SJSA1 (cell line): ENCODE measurements at regions not wholly inside any gene's neighbourhood (a gene's known extent, or its start where the extent isn't known, plus 50 kb on each side); places are given as distances from the start of the nearest gene placed in this dataset.
"Not testable (repeated sequence)": the region's sequence is repeated elsewhere in the genome, so short reads cannot be mapped to it uniquely, and the experiment has no call there.

Experiments used
- DNase-seq, 2 experiments: peaks; one replicate each; pipeline ENCODE4 v3.0.0-alpha.2; 2015 to 2020; ENCODE audit warnings: low spot score in 2 of 2, low read depth in 1 of 2
- H3K27ac ChIP-seq: fragments of 250-450 bp; sonication (Bioruptor Pico); 2 replicates; pipeline ENCODE4 v1.5.1; 2020; ENCODE audit warnings: mild to moderate bottlenecking, moderate library complexity
- H3K27me3 ChIP-seq: fragments of 250-450 bp; sonication (Bioruptor Pico); replicated peaks from 2 replicates; pipeline ENCODE4 v1.5.1; 2020; ENCODE audit warnings: mild to moderate bottlenecking, moderate library complexity
- H3K36me3 ChIP-seq: fragments of 250-450 bp; sonication (Bioruptor Pico); 2 replicates; pipeline ENCODE4 v1.5.1; 2020; ENCODE audit warnings: mild to moderate bottlenecking
- H3K4me1 ChIP-seq: fragments of 250-450 bp; sonication (Bioruptor Pico); replicated peaks from 2 replicates; pipeline ENCODE4 v1.6.1; 2021; ENCODE audit warnings: mild to moderate bottlenecking
- H3K4me3 ChIP-seq: fragments of 250-450 bp; sonication (Bioruptor Pico); 2 replicates; pipeline ENCODE4 v1.5.1; 2020; ENCODE audit warnings: mild to moderate bottlenecking
- H3K9me3 ChIP-seq: fragments of 250-450 bp; sonication (Bioruptor Pico); replicated peaks from 2 replicates; pipeline ENCODE4 v1.5.1; 2020; ENCODE audit warnings: mild to moderate bottlenecking

DNA sequence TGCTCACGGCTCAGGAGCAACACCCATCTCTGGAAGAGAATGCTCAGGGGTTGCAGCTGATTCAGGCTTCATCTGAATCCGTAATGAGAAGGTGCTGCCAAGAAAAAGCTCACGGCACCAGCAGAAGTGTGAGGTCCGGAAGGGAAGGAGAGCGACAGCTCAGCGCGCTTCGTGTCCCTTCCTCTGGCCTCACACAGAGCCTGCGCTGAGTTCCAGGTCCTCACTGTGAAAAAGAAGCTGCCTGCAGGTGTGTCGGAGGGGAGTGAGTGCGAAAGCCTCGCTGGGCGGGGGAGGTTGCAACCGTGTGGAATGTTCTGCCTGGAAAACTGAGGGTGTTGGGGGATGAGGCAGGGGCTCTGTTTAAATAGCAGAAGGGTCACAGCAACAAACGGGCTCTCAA lies 76.2 kb upstream of the TWIST2 start:
- DNase-seq = no peak
- H3K4me3 ChIP-seq = no peak overlapping the region
- peaks cover 21% of the 10 kb centered on the region; the same call in 1 of the 2 replicates for H3K27me3 ChIP-seq
- no peaks in the 10 kb centered on the region for H3K36me3 ChIP-seq
- H3K27ac ChIP-seq = no peak overlapping the region
- H3K4me1 ChIP-seq = peaks cover 7% of the 10 kb centered on the region
- no peaks in the 10 kb centered on the region for H3K9me3 ChIP-seq

DNA sequence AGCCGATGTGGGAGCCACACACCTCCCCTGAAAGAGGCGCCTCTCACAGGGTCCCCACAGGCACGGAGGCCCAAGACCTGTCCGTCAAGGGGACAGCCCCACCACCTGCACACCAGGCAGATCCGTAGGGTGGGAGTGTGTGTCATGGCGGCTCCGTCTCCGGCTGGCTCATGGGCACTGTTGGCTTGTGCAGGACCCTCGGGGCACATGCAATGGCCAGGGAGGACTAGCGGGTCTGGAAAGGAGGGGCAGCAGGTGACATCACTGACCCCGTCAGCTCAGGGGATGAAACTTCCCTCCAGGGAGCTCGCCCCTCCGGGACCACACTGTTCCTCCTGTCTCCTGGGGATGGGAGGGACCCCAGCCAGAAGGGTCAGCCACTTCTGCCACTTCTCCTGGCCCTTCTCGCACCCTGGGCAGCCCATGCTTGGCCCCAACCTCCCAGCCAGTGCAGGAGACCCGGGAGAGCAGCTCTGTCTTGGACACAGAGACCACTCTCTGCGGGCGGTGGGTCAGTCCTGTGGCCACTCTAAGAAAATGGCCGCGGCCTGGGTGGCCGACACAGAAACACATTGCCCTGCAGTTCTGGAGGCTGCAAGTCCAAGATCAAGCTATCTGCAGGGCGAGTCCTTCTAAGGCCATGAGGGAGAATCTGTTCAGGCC lies 75.1 kb upstream of the TWIST2 start:
- Histone ChIP-seq H3K4me1 (peaks cover 7% of the 10 kb centered on the region), H3K27me3 (peaks cover 21% of the 10 kb centered on the region; the same call in 1 of the 2 replicates), H3K36me3 (no peaks in the 10 kb centered on the region), H3K9me3 (no peaks in the 10 kb centered on the region), H3K4me3 (no peak overlapping the region), H3K27ac (no peak overlapping the region)
- DNase-seq = no peak

DNA sequence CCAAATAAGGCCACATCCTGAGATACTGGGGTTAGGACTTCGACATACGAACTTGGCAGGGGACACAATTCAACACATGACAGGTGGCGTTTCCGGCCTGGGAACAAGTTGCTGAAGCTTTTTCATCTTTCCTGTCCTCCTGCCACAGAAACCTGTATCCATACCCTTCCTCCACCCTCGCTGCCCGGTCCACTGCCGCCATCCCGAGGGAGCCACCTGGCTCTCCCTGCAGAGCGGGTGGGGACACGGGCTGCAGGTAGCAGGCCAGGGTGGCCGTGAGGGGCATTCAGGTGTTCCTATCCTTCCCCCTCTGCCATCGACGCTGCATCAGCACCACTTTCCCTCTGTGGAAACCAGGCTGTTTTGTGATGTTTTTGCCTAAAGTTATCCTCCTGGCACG lies 74.4 kb upstream of the TWIST2 start:
- Histone ChIP-seq H3K27ac (no peak overlapping the region), H3K9me3 (no peaks in the 10 kb centered on the region), H3K4me1 (peaks cover 7% of the 10 kb centered on the region), H3K4me3 (no peak overlapping the region), H3K36me3 (no peaks in the 10 kb centered on the region), H3K27me3 (peaks cover 20% of the 10 kb centered on the region; the same call in 1 of the 2 replicates)
- no peak for DNase-seq

DNA sequence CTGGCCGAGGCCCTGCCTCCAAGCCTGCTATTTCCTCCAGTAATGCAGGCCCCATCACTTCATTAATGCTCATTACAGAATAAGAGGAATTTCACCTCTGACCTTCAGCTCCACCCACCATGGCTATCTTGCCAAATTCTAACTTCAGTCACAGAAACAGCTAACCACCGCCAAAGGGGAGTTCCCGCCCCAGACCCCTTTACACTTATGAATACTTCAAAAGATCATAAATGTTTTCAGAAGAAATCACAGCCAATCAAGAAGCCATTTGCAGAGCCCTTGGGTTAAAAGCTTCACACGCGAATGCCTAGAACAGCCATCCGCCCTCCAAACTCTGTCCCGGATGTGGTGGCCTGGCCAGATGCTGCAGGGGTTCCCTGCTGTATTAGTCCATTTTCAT lies 73.8 kb upstream of the TWIST2 start:
- Histone ChIP-seq H3K36me3 (no peaks in the 10 kb centered on the region), H3K9me3 (no peaks in the 10 kb centered on the region), H3K4me1 (peaks cover 7% of the 10 kb centered on the region), H3K27me3 (peaks cover 14% of the 10 kb centered on the region; the same call in 1 of the 2 replicates), H3K4me3 (no peak overlapping the region), H3K27ac (no peak overlapping the region)
- DNase-seq = no peak

DNA sequence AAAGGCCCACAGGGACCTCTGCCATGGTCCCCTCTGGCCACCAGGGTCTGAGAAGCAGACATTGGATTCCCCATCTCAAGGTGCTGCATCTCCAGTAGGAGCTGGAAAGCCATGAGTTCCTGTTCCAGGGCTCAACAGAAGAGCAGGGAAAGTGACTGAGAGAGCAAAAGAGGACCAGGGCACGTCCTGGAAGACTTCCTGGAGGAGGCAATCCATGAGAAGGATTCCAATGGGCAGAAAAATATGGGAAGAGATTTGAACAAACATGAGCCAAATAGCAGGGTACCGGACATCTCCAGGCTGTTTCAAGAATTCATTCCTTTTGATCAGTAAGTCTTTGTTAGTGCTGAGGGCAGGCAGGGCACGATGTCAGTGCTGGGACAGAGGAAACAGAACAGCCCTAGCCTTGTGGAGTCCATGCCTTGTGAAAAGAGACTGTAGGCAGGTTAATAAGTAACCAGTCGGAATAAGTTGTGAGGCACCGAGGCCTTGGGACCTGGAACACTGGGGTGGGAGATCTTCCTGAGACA lies 72.8 kb upstream of the TWIST2 start:
- peaks cover 10% of the 10 kb centered on the region; the same call in 1 of the 2 replicates for H3K27me3 ChIP-seq
- DNase-seq = no peak
- H3K4me1 ChIP-seq = peaks cover 7% of the 10 kb centered on the region
- no peak overlapping the region for H3K27ac ChIP-seq
- no peaks in the 10 kb centered on the region for H3K9me3 ChIP-seq
- no peak overlapping the region for H3K4me3 ChIP-seq
- H3K36me3 ChIP-seq = no peaks in the 10 kb centered on the region

DNA sequence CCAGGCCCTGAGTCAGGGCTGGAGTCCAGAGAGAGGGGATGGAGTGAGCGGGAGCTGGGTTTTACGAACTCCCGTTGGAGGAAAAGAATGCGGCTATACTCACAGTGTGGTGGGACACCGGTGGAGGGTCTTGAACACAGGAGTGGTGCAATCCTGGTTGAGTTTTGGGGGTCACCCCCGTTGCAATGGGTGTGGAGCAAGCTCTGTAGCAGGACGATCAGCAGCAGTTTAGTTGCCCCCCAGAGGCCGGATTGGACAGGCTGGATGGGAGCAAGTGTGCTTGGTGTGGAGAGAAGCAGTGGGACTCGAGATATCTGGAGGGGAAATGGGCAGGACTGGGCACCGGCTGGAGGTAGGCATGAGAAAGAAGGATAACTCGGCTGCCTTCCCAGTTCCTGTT lies 72.3 kb upstream of the TWIST2 start:
- no peaks in the 10 kb centered on the region for H3K36me3 ChIP-seq
- H3K9me3 ChIP-seq = no peaks in the 10 kb centered on the region
- H3K27me3 ChIP-seq = peaks cover 8% of the 10 kb centered on the region; the same call in 1 of the 2 replicates
- H3K4me3 ChIP-seq = no peak overlapping the region
- H3K27ac ChIP-seq = no peak overlapping the region
- DNase-seq = no peak
- peaks cover 7% of the 10 kb centered on the region for H3K4me1 ChIP-seq

DNA sequence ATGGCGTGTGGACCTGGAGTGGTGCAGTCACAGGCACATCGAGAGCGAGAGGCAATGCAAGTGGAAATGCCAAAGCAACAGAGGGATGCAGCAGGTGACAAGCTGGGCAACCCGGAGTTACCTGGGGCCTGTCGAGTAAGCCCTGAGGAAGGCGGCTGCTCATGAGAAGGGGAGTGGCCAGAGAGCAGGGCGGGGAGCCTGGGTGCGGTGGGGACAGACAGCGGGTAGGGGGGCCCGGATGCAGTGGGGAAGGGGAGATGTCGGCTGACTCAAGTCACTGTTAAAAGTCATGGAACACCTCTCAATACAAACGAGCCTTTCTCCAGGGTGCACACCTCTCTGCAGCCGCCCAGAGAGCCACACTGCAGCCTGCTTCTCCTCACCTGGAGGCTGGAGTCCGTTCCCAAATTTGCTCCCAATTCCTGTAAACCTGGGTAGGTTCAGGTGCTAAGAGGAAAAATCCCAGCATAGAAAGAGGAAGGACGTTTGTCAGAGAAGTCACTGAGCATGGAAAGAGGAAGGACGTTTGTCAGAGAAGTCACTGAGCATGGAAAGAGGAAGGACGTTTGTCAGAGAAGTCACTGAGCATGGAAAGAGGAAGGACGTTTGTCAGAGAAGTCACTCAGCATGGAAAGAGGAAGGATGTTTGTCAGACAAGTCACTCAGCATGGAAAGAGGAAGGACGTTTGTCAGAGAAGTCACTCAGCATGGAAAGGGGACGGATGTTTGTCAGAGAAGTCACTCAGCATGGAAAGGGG lies 71.7 kb upstream of the TWIST2 start:
- no peak overlapping the region for H3K4me3 ChIP-seq
- H3K27me3 ChIP-seq = peaks cover 5% of the 10 kb centered on the region; the same call in 1 of the 2 replicates
- no peaks in the 10 kb centered on the region for H3K9me3 ChIP-seq
- DNase-seq = no peak
- H3K27ac ChIP-seq = no peak overlapping the region
- H3K4me1 ChIP-seq = peaks cover 7% of the 10 kb centered on the region
- H3K36me3 ChIP-seq = no peaks in the 10 kb centered on the region

DNA sequence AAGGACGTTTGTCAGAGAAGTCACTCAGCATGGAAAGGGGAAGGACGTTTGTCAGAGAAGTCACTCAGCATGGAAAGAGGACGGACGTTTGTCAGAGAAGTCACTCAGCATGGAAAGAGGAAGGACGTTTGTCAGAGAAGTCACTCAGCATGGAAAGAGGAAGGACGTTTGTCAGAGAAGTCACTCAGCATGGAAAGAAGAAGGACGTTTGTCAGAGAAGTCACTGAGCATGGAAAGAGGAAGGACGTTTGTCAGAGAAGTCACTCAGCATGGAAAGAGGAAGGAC lies 71.2 kb upstream of the TWIST2 start:
- not testable (repeated sequence) for H3K4me1 ChIP-seq, H3K36me3 ChIP-seq, DNase-seq, H3K4me3 ChIP-seq, H3K27ac ChIP-seq, H3K9me3 ChIP-seq, H3K27me3 ChIP-seq

DNA sequence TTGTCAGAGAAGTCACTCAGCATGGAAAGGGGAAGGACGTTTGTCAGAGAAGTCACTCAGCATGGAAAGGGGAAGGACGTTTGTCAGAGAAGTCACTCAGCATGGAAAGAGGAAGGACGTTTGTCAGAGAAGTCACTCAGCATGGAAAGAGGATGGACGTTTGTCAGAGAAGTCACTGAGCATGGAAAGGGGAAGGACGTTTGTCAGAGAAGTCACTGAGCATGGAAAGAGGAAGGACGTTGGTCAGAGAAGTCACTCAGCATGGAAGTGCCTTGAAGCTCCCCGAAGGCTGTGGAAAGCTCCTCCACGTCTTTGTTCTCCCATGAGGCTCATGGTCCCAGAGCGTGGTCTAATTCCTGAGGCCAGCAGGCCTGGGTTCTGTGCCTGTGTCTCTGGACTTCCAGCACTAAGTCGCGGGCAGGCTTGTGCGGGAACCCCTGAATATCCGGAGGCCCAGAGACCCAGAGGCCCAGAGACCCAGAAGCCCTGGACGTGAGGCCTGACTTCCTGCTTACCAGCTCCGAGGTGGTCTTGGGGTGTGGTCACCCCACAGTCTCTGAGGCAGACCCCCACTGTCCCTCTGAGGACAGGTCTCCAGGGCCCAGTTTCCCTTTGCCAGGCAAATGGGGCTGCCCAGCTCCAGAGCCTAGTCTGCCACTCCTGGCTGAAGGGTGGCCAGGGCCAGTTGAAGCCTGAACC lies 70.4 kb upstream of the TWIST2 start:
- Histone ChIP-seq H3K9me3 (no peaks in the 10 kb centered on the region), H3K4me3 (no peak overlapping the region), H3K36me3 (no peaks in the 10 kb centered on the region), H3K27ac (no peak overlapping the region), H3K27me3 (no peaks in the 10 kb centered on the region), H3K4me1 (no peaks in the 10 kb centered on the region)
- no peak for DNase-seq

DNA sequence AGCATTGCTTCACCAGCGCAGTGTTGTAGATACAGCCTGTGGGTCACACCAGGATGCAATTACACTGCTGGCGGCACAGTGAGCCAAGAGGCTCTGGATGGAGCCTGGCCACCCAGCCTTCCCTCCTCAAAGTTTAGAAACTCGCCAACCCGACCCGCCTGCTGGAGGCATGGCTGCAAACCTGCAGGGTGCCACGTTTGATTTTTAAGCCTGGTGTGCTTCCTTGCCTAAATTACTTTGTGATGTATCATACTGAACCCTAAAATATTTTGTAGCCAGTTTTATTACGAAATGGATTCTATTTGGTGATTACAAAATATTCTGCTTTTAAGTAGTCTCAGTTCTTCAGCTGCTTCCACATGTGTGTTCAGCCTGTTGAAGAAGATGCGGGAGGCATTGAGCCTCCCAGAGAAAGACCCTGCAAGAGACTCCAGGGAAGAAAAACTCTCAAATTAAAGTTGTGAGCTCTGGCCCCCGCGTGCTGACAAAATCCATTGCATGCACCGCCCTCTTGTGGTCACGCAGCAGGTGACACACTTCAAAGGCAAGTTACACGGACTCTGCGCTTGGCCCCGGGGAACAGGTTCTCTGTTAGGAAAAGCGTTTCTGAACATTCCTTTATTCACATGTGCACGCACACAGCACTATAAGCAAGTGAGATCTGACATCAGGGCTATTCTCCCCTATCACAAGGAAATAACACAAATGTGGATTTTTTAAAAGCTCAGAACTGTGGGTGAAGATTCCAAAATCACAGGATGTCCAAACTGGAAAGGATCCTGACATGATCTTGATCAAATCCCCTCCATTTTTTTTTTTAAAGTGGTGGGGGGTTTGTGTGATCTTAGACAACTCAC lies 63.0 kb upstream of the TWIST2 start:
- H3K4me3 ChIP-seq = no peak overlapping the region
- H3K4me1 ChIP-seq = no peaks in the 10 kb centered on the region
- DNase-seq = peak in 1 of 2 experiments; percentile 40
- H3K9me3 ChIP-seq = no peaks in the 10 kb centered on the region
- no peaks in the 10 kb centered on the region for H3K36me3 ChIP-seq
- H3K27me3 ChIP-seq = no peaks in the 10 kb centered on the region
- H3K27ac ChIP-seq = no peak overlapping the region

DNA sequence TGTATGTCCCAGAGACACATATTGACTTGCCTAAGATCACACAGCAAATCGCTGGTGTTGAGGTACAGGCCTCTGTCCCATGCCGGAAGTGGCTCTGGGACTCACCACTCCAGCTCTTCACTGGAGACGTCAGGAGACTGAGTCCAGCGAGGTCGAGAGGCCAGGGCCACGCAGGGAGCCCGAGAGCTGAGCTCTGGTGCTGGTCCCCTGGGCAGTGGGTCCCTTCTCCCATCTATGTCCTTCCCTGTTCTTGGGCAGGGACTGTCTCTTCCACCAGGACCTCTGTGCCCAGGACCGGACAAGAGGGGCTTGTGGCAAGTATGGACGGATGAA lies 62.4 kb upstream of the TWIST2 start:
- H3K4me1 ChIP-seq = peaks cover 2% of the 10 kb centered on the region; the same call in 1 of the 2 replicates
- no peak overlapping the region for H3K4me3 ChIP-seq
- H3K36me3 ChIP-seq = no peaks in the 10 kb centered on the region
- H3K27ac ChIP-seq = no peak overlapping the region
- no peaks in the 10 kb centered on the region for H3K27me3 ChIP-seq
- H3K9me3 ChIP-seq = no peaks in the 10 kb centered on the region
- no peak for DNase-seq

DNA sequence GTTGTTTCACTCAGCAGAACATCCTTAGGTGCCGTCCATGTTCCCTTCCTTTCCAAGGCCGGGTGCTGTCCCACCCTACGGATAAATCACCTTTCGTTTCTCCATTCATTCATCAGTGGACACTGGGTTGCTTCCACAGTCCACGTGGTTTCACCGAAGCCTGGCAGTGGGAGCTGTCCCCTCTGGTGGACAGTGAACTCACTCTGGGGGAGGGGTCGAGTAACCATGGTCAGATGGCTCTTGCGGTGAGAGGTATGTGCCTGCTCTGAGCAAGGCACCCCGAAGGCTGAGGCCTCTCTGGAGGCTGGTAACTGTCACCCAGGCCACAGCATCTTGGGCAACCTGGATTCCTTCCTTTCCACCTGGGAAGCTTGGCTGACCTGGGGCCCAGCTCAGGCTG lies 61.5 kb upstream of the TWIST2 start:
- Histone ChIP-seq H3K4me1 (peaks cover 8% of the 10 kb centered on the region; the same call in 1 of the 2 replicates), H3K27ac (no peak overlapping the region), H3K36me3 (no peaks in the 10 kb centered on the region), H3K27me3 (no peaks in the 10 kb centered on the region), H3K9me3 (no peaks in the 10 kb centered on the region), H3K4me3 (no peak overlapping the region)
- no peak for DNase-seq

DNA sequence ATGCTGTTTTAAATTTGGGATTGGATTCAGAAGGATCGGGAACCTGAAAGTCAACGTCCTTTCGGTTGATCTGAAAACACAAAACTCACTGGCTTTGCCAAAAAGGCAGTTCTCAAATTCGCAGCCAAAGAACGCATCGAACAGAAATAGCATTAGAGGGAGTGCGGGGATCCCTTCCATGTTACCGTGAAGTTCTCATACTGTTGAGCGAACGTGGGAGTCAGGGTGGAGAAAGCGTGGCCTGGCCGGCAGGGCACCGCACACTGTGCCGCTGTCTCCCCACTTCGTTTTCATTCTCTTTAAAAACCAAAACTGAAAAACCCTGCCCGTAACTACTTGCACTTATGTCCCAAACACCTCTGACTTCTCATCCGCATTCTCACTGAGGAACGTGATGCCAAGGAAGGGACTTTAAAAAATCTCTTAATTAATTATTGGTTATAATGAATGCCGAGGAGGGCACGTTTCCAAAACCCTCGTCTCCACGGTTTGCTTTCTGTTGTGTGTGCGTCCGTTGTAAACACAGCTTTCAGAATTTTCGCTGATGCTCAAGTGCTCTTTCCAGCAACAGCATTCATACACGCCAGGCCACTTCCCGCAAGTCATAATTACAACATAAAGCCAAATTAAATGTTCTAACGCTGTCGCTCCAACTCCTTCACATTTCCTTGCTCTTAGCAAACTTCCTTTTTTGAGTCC lies 60.9 kb upstream of the TWIST2 start:
- Histone ChIP-seq H3K9me3 (no peaks in the 10 kb centered on the region), H3K4me3 (no peak overlapping the region), H3K27me3 (no peaks in the 10 kb centered on the region), H3K4me1 (peaks cover 8% of the 10 kb centered on the region; the same call in 1 of the 2 replicates), H3K36me3 (no peaks in the 10 kb centered on the region), H3K27ac (no peak overlapping the region)
- no peak for DNase-seq
